A673 (cell line): ENCODE measurements at regions not wholly inside any gene's neighbourhood (a gene's known extent, or its start where the extent isn't known, plus 50 kb on each side); places are given as distances from the start of the nearest gene placed in this dataset.

ENCODE experiments used
- BruUV-seq: library from RNA; stranded (reverse); fragments of 400-500 nt; replicated peaks from 2 replicates; lab custom pipeline; 2021; lab: Mats Ljungman, UMichigan
- CTCF ChIA-PET: fragments of 300-600 bp; sonication (Branson Sonifier 250); formaldehyde crosslinking; loops from one replicate; lab custom pipeline; 2022; ENCODE audit warnings: antibody characterized with exemption; lab: Charles Lee
- POLR2A ChIA-PET: fragments of 300-600 bp; sonication (Branson Sonifier 250); formaldehyde crosslinking; loops from one replicate; lab custom pipeline; 2022; ENCODE audit warnings: antibody characterized with exemption; ENCODE audit not compliant: low non-redundant PET; lab: Charles Lee
- DNase-seq: peaks from one replicate; pipeline ENCODE4 v3.0.0-alpha.2; 2015; ENCODE audit warnings: low spot score
- H3K27ac ChIP-seq: fragments of 200-600 bp; sonication (generic); 2 replicates; pipeline ENCODE4 v1.5.1; 2016; ENCODE audit warnings: mixed run types, low read depth, mild to moderate bottlenecking, mixed read lengths, antibody characterized with exemption, low read length; ENCODE audit not compliant: poor library complexity, severe bottlenecking
- H3K27me3 ChIP-seq: fragments of 200-600 bp; sonication (generic); replicated peaks from 2 replicates; pipeline ENCODE4 v1.6.1; 2017; ENCODE audit warnings: mixed run types, low read depth, mild to moderate bottlenecking, mixed read lengths, antibody characterized with exemption, low read length; ENCODE audit not compliant: insufficient read depth, poor library complexity
- H3K36me3 ChIP-seq: fragments of 200-600 bp; sonication (generic); 2 replicates; pipeline ENCODE4 v1.6.1; 2016; ENCODE audit warnings: mixed run types, mild to moderate bottlenecking, mixed read lengths, antibody characterized with exemption, low read length; ENCODE audit not compliant: insufficient read depth, poor library complexity, severe bottlenecking
- H3K4me1 ChIP-seq: fragments of 200-600 bp; sonication (generic); 2 replicates; pipeline ENCODE4 v1.6.1; 2017; ENCODE audit warnings: mixed run types, mild to moderate bottlenecking, mixed read lengths, antibody characterized with exemption, low read length; ENCODE audit not compliant: insufficient read depth, poor library complexity, severe bottlenecking
- H3K4me3 ChIP-seq: fragments of 200-600 bp; sonication (generic); 2 replicates; pipeline ENCODE4 v1.5.1; 2016; ENCODE audit warnings: low read depth, mixed run types, mild to moderate bottlenecking, mixed read lengths, low read length; ENCODE audit not compliant: poor library complexity, severe bottlenecking
- H3K9me3 ChIP-seq: fragments of 200-600 bp; sonication (generic); 2 replicates; pipeline ENCODE4 v1.6.1; 2016; ENCODE audit warnings: mixed run types, low read depth, mild to moderate bottlenecking, mixed read lengths, antibody characterized with exemption, low read length; ENCODE audit not compliant: poor library complexity, severe bottlenecking
- CTCF ChIP-seq: fragments of 300-800, 200-600 bp; sonication (generic); conservative IDR thresholded peaks from 2 replicates; pipeline ENCODE4 v1.5.1; 2017; ENCODE audit warnings: low read depth, mild to moderate bottlenecking, antibody characterized with exemption, low read length, moderate library complexity, mixed read lengths
- EZH2 ChIP-seq: fragments of 200-600 bp; sonication (generic); IDR thresholded peaks from 2 replicates; pipeline ENCODE4 v1.6.1; 2017; ENCODE audit warnings: borderline replicate concordance, low read depth, mild to moderate bottlenecking, mixed read lengths, antibody characterized with exemption, low read length; ENCODE audit not compliant: poor library complexity, severe bottlenecking
- intact Hi-C: fragments of 100-400 bp; cut with micrococcal nuclease; formaldehyde crosslinking; loops from one replicate; pipeline ENCODE4 v1.10.0; 2022; ENCODE audit not compliant: unreplicated experiment

GRCh38 chr2:216569765-216570164 lies 63.5 kb upstream of the IGFBP2 start:
- POLR2A ChIA-PET = no interaction called here
- Histone ChIP-seq H3K4me3 (no peak overlapping the region), H3K27me3 (no peaks in the 10 kb centered on the region), H3K4me1 (peaks cover 18% of the 10 kb centered on the region), H3K36me3 (no peaks in the 10 kb centered on the region), H3K9me3 (no peaks in the 10 kb centered on the region), H3K27ac (no peak overlapping the region)
- TF ChIP-seq EZH2 (no peak), CTCF (no peak)
- DNase-seq = no peak
- intact Hi-C loops = loop anchor here (10.0 kb wide), 1 partner anchor 1595 kb away; the partner anchor contains the start of gene CXCR1
- no TSS peak for BruUV-seq
- CTCF ChIA-PET = no interaction called here

- intact Hi-C loops = loop anchor here (10.0 kb wide), 1 partner anchor 1594 kb away; the partner anchor contains the start of gene CXCR1
- Histone ChIP-seq H3K4me3 (no peak overlapping the region), H3K36me3 (no peaks in the 10 kb centered on the region), H3K27ac (no peak overlapping the region), H3K9me3 (no peaks in the 10 kb centered on the region), H3K4me1 (peaks cover 20% of the 10 kb centered on the region), H3K27me3 (no peaks in the 10 kb centered on the region)
- ChIA-PET POLR2A (no interaction called here), CTCF (no interaction called here)
- BruUV-seq = no TSS peak
- TF ChIP-seq CTCF = no peak
- no peak for TF ChIP-seq EZH2
- DNase-seq = no peak
Observed at GRCh38 chr2:216570357-216570756, 62.9 kb upstream of the IGFBP2 start.

- no TSS peak for BruUV-seq
- no peak for DNase-seq
- Histone ChIP-seq H3K27ac (no peak overlapping the region), H3K27me3 (no peaks in the 10 kb centered on the region), H3K36me3 (no peaks in the 10 kb centered on the region), H3K9me3 (no peaks in the 10 kb centered on the region), H3K4me3 (no peak overlapping the region), H3K4me1 (peaks cover 20% of the 10 kb centered on the region)
- intact Hi-C loops = loop anchor here (10.0 kb wide), 1 partner anchor 1593 kb away; the partner anchor contains the start of gene CXCR1
- TF ChIP-seq EZH2 = no peak
- no peak for TF ChIP-seq CTCF
- ChIA-PET POLR2A (no interaction called here), CTCF (no interaction called here)
Observed at GRCh38 chr2:216571178-216571908, 61.9 kb upstream of the IGFBP2 start.
